Neuronal stem cell (in vitro differentiated cells): ENCODE measurements at regions not wholly inside any gene's neighbourhood (a gene's known extent, or its start where the extent isn't known, plus 50 kb on each side); places are given as distances from the start of the nearest gene placed in this dataset.

Experiments used
- DNase-seq: peaks from one replicate; pipeline ENCODE4 v3.0.0-alpha.2; 2013; ENCODE audit warnings: low spot score
- H2AFZ ChIP-seq: one replicate; pipeline ENCODE4 v1.6.1; 2013; ENCODE audit warnings: mild to moderate bottlenecking, low read length, inconsistent platforms
- H2AK5ac ChIP-seq: 2 replicates; pipeline ENCODE4 v1.6.1; 2013; ENCODE audit warnings: low read depth, mild to moderate bottlenecking, inconsistent platforms, low read length, moderate library complexity, mixed read lengths
- H2BK120ac ChIP-seq: 2 replicates; pipeline ENCODE4 v1.6.1; 2013; ENCODE audit warnings: low read depth, mild to moderate bottlenecking, inconsistent platforms, low read length, moderate library complexity, mixed read lengths
- H2BK12ac ChIP-seq: one replicate; pipeline ENCODE4 v1.6.1; 2013; ENCODE audit warnings: low read length, inconsistent platforms
- H2BK15ac ChIP-seq: 2 replicates; pipeline ENCODE4 v1.6.1; 2013; ENCODE audit warnings: mild to moderate bottlenecking, low read length, inconsistent platforms, mixed read lengths
- H2BK5ac ChIP-seq: one replicate; pipeline ENCODE4 v1.6.1; 2013; ENCODE audit warnings: inconsistent platforms, mild to moderate bottlenecking, low read length, moderate library complexity
- H3K14ac ChIP-seq: one replicate; pipeline ENCODE4 v1.6.1; 2013; ENCODE audit warnings: low read length, inconsistent platforms
- H3K18ac ChIP-seq: 2 replicates; pipeline ENCODE4 v1.6.1; 2013; ENCODE audit warnings: low read length, inconsistent platforms
- H3K23ac ChIP-seq: 2 replicates; pipeline ENCODE4 v1.6.1; 2013; ENCODE audit warnings: low read depth, mild to moderate bottlenecking, mixed read lengths, low read length, inconsistent platforms; ENCODE audit not compliant: poor library complexity
- H3K27ac ChIP-seq: replicated peaks from 3 replicates; pipeline ENCODE4 v1.5.1; 2013; ENCODE audit warnings: low read length, inconsistent platforms
- H3K27me3 ChIP-seq, 3 experiments: 2 replicates each; pipeline ENCODE4 v1.6.1; 2013; ENCODE audit warnings: low read length in 3 of 3, mild to moderate bottlenecking in 2 of 3, inconsistent platforms in 1 of 3, low read depth in 1 of 3, mixed read lengths in 1 of 3, moderate library complexity in 1 of 3; ENCODE audit not compliant: control insufficient read depth in 3 of 3, insufficient read depth in 3 of 3
- H3K36me3 ChIP-seq, 2 donors: replicated peaks in 1 of 2; 2 replicates each; pipeline ENCODE4 v1.6.1; 2013; ENCODE audit warnings: low read length in 2 of 2; ENCODE audit not compliant: control insufficient read depth in 2 of 2, insufficient read depth in 2 of 2
- H3K4ac ChIP-seq: 2 replicates; pipeline ENCODE4 v1.6.1; 2013; ENCODE audit warnings: inconsistent platforms, mild to moderate bottlenecking, low read length, moderate library complexity
- H3K4me1 ChIP-seq, 2 donors: 1 replicate in 1 of 2; 2 replicates in 1 of 2; pipeline ENCODE4 v1.6.1; 2013; ENCODE audit warnings: low read length in 2 of 2, low read depth in 1 of 2; ENCODE audit not compliant: control insufficient read depth in 2 of 2, insufficient read depth in 1 of 2
- H3K4me2 ChIP-seq: one replicate; pipeline ENCODE4 v1.6.1; 2013; ENCODE audit warnings: mild to moderate bottlenecking, low read length, inconsistent platforms; ENCODE audit not compliant: insufficient read depth, poor library complexity, severe bottlenecking
- H3K4me3 ChIP-seq, 2 donors: 2 replicates each; pipeline ENCODE4 v1.5.1; 2013; ENCODE audit warnings: low read length in 2 of 2, mild to moderate bottlenecking in 2 of 2, inconsistent platforms in 1 of 2, moderate library complexity in 1 of 2
- H3K79me1 ChIP-seq: one replicate; pipeline ENCODE4 v1.6.1; 2013; ENCODE audit warnings: low read depth, mild to moderate bottlenecking, inconsistent platforms, low read length, moderate library complexity
- H3K9ac ChIP-seq: one replicate; pipeline ENCODE4 v1.6.1; 2013; ENCODE audit warnings: mild to moderate bottlenecking, low read depth, low read length, inconsistent platforms; ENCODE audit not compliant: poor library complexity
- H3K9me3 ChIP-seq, 2 donors: replicated peaks in 1 of 2; 2 replicates each; pipeline versions ENCODE3 to v1.6.1; 2013; ENCODE audit warnings: low read length in 2 of 2, mild to moderate bottlenecking in 2 of 2, inconsistent platforms in 1 of 2, low read depth in 1 of 2, mixed read lengths in 1 of 2, moderate library complexity in 1 of 2; ENCODE audit not compliant: control insufficient read depth in 2 of 2, insufficient read depth in 1 of 2
- H4K8ac ChIP-seq: one replicate; pipeline ENCODE4 v1.6.1; 2013; ENCODE audit warnings: low read depth, mild to moderate bottlenecking, inconsistent platforms, low read length, moderate library complexity
- H4K91ac ChIP-seq: one replicate; pipeline ENCODE4 v1.6.1; 2013; ENCODE audit warnings: low read length, low read depth, mild to moderate bottlenecking, inconsistent platforms; ENCODE audit not compliant: poor library complexity
- WGBS, 2 donors: extraction: QIAGEN DNeasy Blood & Tissue Kit; methylation state at CpG; one replicate each; pipeline ENCODE4 v1.1.7; 2013; ENCODE audit warnings: missing lambda C conversion rate in 2 of 2, mixed read lengths in 1 of 2; ENCODE audit not compliant: insufficient read length in 2 of 2, insufficient replicate concordance in 1 of 2; ENCODE audit errors: extremely low coverage in 2 of 2; 5-methylcytosine and 5-hydroxymethylcytosine counted together

GRCh38 chr16:49075709-49076108, 205.9 kb downstream of the CBLN1 start:
- H3K9me3 ChIP-seq: peaks cover 0 to 2% of the 10 kb centered on the region in 2 donors
- H3K36me3 ChIP-seq: no peaks in the 10 kb centered on the region
- H3K4me3 ChIP-seq: no peak overlapping the region
- no peak overlapping the region for H4K91ac ChIP-seq
- no peak overlapping the region for H2BK5ac ChIP-seq
- H3K9ac ChIP-seq: no peak overlapping the region
- no peaks in the 10 kb centered on the region for H3K27me3 ChIP-seq
- H4K8ac ChIP-seq: no peak overlapping the region
- no peak overlapping the region for H3K4ac ChIP-seq
- H3K18ac ChIP-seq: no peak overlapping the region
- H3K27ac ChIP-seq: no peak overlapping the region
- H2AFZ ChIP-seq: no peak overlapping the region
- no peak overlapping the region for H3K4me2 ChIP-seq
- H2BK12ac ChIP-seq: no peak overlapping the region
- no peaks in the 10 kb centered on the region for H3K4me1 ChIP-seq
- H2AK5ac ChIP-seq: no peak overlapping the region
- no peak overlapping the region for H2BK15ac ChIP-seq
- WGBS, 2 donors: no CpG with 5 or more reads among the region's 3 CpGs
- H3K79me1 ChIP-seq: no peaks in the 10 kb centered on the region
- no peak overlapping the region for H3K14ac ChIP-seq
- no peak overlapping the region for H3K23ac ChIP-seq
- no peak overlapping the region for H2BK120ac ChIP-seq
- DNase-seq: no peak

GRCh38 chr16:49068224-49068623, 213.4 kb downstream of the CBLN1 start:
- H3K27me3 ChIP-seq: no peaks in the 10 kb centered on the region
- no CpG with 5 or more reads among the region's 5 CpGs for WGBS, 2 donors
- no peak overlapping the region for H3K9ac ChIP-seq
- H4K8ac ChIP-seq: no peak overlapping the region
- no peaks in the 10 kb centered on the region for H3K4me1 ChIP-seq
- no peak overlapping the region for H3K18ac ChIP-seq
- H3K14ac ChIP-seq: no peak overlapping the region
- H2AFZ ChIP-seq: no peak overlapping the region
- H3K9me3 ChIP-seq: peaks cover 0 to 4% of the 10 kb centered on the region in 2 donors
- no peak overlapping the region for H3K4ac ChIP-seq
- H3K4me2 ChIP-seq: no peak overlapping the region
- H2BK120ac ChIP-seq: no peak overlapping the region
- H2BK15ac ChIP-seq: no peak overlapping the region
- no peak overlapping the region for H2BK5ac ChIP-seq
- no peak overlapping the region for H2AK5ac ChIP-seq
- H3K23ac ChIP-seq: no peak overlapping the region
- no peak overlapping the region for H2BK12ac ChIP-seq
- no peak overlapping the region for H3K4me3 ChIP-seq
- peaks cover 2% of the 10 kb centered on the region for H3K79me1 ChIP-seq
- H3K36me3 ChIP-seq: no peaks in the 10 kb centered on the region
- no peak for DNase-seq
- H3K27ac ChIP-seq: no peak overlapping the region
- H4K91ac ChIP-seq: no peak overlapping the region

- H3K4ac ChIP-seq: no peak overlapping the region
- H4K91ac ChIP-seq: no peak overlapping the region
- H3K14ac ChIP-seq: no peak overlapping the region
- WGBS, 2 donors: no CpG with 5 or more reads among the region's 4 CpGs
- H2AK5ac ChIP-seq: no peak overlapping the region
- no peaks in the 10 kb centered on the region for H3K4me1 ChIP-seq
- no peaks in the 10 kb centered on the region for H3K36me3 ChIP-seq
- H3K27me3 ChIP-seq: no peaks in the 10 kb centered on the region
- no peak overlapping the region for H2BK5ac ChIP-seq
- H2BK12ac ChIP-seq: no peak overlapping the region
- no peak overlapping the region for H3K23ac ChIP-seq
- peaks cover 0 to 4% of the 10 kb centered on the region in 2 donors for H3K9me3 ChIP-seq
- no peak overlapping the region for H3K4me2 ChIP-seq
- no peak overlapping the region for H3K18ac ChIP-seq
- H2AFZ ChIP-seq: no peak overlapping the region
- H3K9ac ChIP-seq: no peak overlapping the region
- peaks cover 2% of the 10 kb centered on the region for H3K79me1 ChIP-seq
- no peak overlapping the region for H2BK15ac ChIP-seq
- H4K8ac ChIP-seq: no peak overlapping the region
- H3K27ac ChIP-seq: no peak overlapping the region
- H3K4me3 ChIP-seq: no peak overlapping the region
- DNase-seq: no peak
- H2BK120ac ChIP-seq: no peak overlapping the region
Measured at GRCh38 chr16:49067776-49068175, 213.9 kb downstream of the CBLN1 start.

GRCh38 chr16:49061137-49061714, 220.4 kb downstream of the CBLN1 start:
- H2BK120ac ChIP-seq: no peak overlapping the region

More at GRCh38 chr16:49061137-49061714, 220.4 kb downstream of the CBLN1 start:
- Histone ChIP-seq H3K27me3 (no peaks in the 10 kb centered on the region), H3K9ac (no peak overlapping the region), H3K4me2 (no peak overlapping the region), H3K79me1 (no peaks in the 10 kb centered on the region), H3K27ac (no peak overlapping the region), H3K23ac (no peak overlapping the region), H4K91ac (no peak overlapping the region), H3K4ac (no peak overlapping the region), H2AFZ (no peak overlapping the region), H2AK5ac (no peak overlapping the region), H3K18ac (no peak overlapping the region), H3K9me3 (no peaks in the 10 kb centered on the region), H2BK12ac (no peak overlapping the region), H3K36me3 (no peaks in the 10 kb centered on the region), H3K4me3 (no peak overlapping the region), H3K4me1 (peaks cover 0 to under 1% of the 10 kb centered on the region in 2 donors), H4K8ac (no peak overlapping the region), H2BK5ac (no peak overlapping the region), H2BK15ac (no peak overlapping the region), H3K14ac (no peak overlapping the region)
- DNase-seq: no peak
- no CpG with 5 or more reads among the region's 3 CpGs for WGBS, 2 donors
